SU-DHL-6 (cell line): ENCODE measurements at regions not wholly inside any gene's neighbourhood (a gene's known extent, or its start where the extent isn't known, plus 50 kb on each side); places are given as distances from the start of the nearest gene placed in this dataset.

Experiments used
- H2AFZ ChIP-seq: fragments of 200-600 bp; sonication (generic); 2 replicates; pipeline ENCODE4 v1.6.1; 2014; ENCODE audit warnings: low read depth, mild to moderate bottlenecking, moderate library complexity, mixed read lengths, antibody characterized with exemption, low read length; ENCODE audit not compliant: severe bottlenecking
- H3F3A ChIP-seq: fragments of 200-600 bp; shearing (Covaris generic); 2 replicates; pipeline ENCODE4 v1.6.0; 2016; ENCODE audit warnings: antibody characterized with exemption, mild to moderate bottlenecking; ENCODE audit not compliant: insufficient read depth
- H3K27ac ChIP-seq: fragments of 200-600 bp; sonication (generic); 2 replicates; pipeline ENCODE4 v1.5.1; 2016; ENCODE audit warnings: low read depth, mild to moderate bottlenecking, low read length, moderate library complexity, mixed read lengths
- H3K27me3 ChIP-seq: fragments of 200-600 bp; sonication (generic), shearing (Covaris generic); 2 replicates; pipeline ENCODE4 v1.6.0; 2014; ENCODE audit warnings: mild to moderate bottlenecking, low read length
- H3K36me3 ChIP-seq: fragments of 200-600 bp; sonication (generic); 2 replicates; pipeline ENCODE4 v1.6.1; 2014; ENCODE audit warnings: mild to moderate bottlenecking, low read length, mixed read lengths
- H3K4me2 ChIP-seq: fragments of 300-600, 200-600 bp; shearing (Covaris generic), sonication (generic); 2 replicates; pipeline ENCODE4 v1.6.0; 2014; ENCODE audit warnings: low read length, low read depth, mild to moderate bottlenecking; ENCODE audit not compliant: poor library complexity, severe bottlenecking
- H3K4me3 ChIP-seq: fragments of 200-600 bp; sonication (generic); 2 replicates; pipeline ENCODE4 v1.5.1; 2014; ENCODE audit warnings: antibody characterized with exemption, low read length, mild to moderate bottlenecking, mixed read lengths; ENCODE audit not compliant: insufficient read depth, poor library complexity, severe bottlenecking
- H3K79me2 ChIP-seq: fragments of 200-600 bp; sonication (generic); 2 replicates; pipeline ENCODE4 v1.6.1; 2014; ENCODE audit warnings: mild to moderate bottlenecking, low read length, moderate library complexity; ENCODE audit not compliant: insufficient read depth
- H3K9ac ChIP-seq: fragments of 200-600 bp; sonication (generic); 2 replicates; pipeline ENCODE4 v1.7.0; 2014; ENCODE audit warnings: mild to moderate bottlenecking, low read length
- H3K9me2 ChIP-seq: fragments of 200-600 bp; sonication (generic); replicated peaks from 2 replicates; pipeline ENCODE4 v1.6.1; 2014; ENCODE audit warnings: low read length; ENCODE audit not compliant: insufficient read depth
- H3K9me3 ChIP-seq: fragments of 200-600 bp; sonication (generic); 2 replicates; pipeline ENCODE4 v1.6.1; 2014; ENCODE audit warnings: low read length, mixed read lengths; ENCODE audit not compliant: insufficient read depth
- H4K20me1 ChIP-seq: fragments of 200-600 bp; sonication (generic); 2 replicates; pipeline ENCODE4 v1.6.1; 2014; ENCODE audit warnings: low read depth, mild to moderate bottlenecking, antibody characterized with exemption, low read length, moderate library complexity, mixed read lengths
- EZH2phosphoT487 ChIP-seq: fragments of 200-600 bp; sonication (generic), shearing (Covaris generic); conservative IDR thresholded peaks from 2 replicates; pipeline ENCODE4 v1.6.1; 2018; ENCODE audit warnings: mild to moderate bottlenecking, antibody characterized with exemption, low read length, moderate library complexity, mixed read lengths
- TF ChIP-seq, protein P1 (sequence below): fragments of 200-600 bp; sonication (generic); IDR thresholded peaks from one replicate; pipeline ENCODE4 v1.5.1; 2017; ENCODE audit warnings: antibody characterized with exemption, mild to moderate bottlenecking, low read length, moderate library complexity; ENCODE audit not compliant: insufficient read depth, poor library complexity, severe bottlenecking

GRCh38 chr7:47142867-47143175, 439.1 kb downstream of the TNS3 start:
- Histone ChIP-seq H4K20me1 (no peaks in the 10 kb centered on the region), H3F3A (peaks cover 11% of the 10 kb centered on the region), H3K9me2 (no peaks in the 10 kb centered on the region), H3K9me3 (0 out of 2 replicates have a peak, but pooled peaks cover 4% of the 10 kb centered on the region), H3K4me2 (no peak overlapping the region), H3K9ac (no peak overlapping the region), H3K27ac (no peak overlapping the region), H3K36me3 (peaks cover 9% of the 10 kb centered on the region; the same call in 1 of the 2 replicates), H3K79me2 (no peaks in the 10 kb centered on the region), H2AFZ (peak overlapping the region; percentile 8), H3K27me3 (no peaks in the 10 kb centered on the region), H3K4me3 (no peak overlapping the region)
- TF ChIP-seq, protein P1, sequence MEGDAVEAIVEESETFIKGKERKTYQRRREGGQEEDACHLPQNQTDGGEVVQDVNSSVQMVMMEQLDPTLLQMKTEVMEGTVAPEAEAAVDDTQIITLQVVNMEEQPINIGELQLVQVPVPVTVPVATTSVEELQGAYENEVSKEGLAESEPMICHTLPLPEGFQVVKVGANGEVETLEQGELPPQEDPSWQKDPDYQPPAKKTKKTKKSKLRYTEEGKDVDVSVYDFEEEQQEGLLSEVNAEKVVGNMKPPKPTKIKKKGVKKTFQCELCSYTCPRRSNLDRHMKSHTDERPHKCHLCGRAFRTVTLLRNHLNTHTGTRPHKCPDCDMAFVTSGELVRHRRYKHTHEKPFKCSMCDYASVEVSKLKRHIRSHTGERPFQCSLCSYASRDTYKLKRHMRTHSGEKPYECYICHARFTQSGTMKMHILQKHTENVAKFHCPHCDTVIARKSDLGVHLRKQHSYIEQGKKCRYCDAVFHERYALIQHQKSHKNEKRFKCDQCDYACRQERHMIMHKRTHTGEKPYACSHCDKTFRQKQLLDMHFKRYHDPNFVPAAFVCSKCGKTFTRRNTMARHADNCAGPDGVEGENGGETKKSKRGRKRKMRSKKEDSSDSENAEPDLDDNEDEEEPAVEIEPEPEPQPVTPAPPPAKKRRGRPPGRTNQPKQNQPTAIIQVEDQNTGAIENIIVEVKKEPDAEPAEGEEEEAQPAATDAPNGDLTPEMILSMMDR = no peak

- Histone ChIP-seq H3K9ac (no peak overlapping the region), H2AFZ (peak overlapping the region; percentile 8), H4K20me1 (no peaks in the 10 kb centered on the region), H3K79me2 (no peaks in the 10 kb centered on the region), H3F3A (peaks cover 6% of the 10 kb centered on the region), H3K9me3 (0 out of 2 replicates have a peak, but pooled peaks cover 4% of the 10 kb centered on the region), H3K36me3 (peaks cover 9% of the 10 kb centered on the region; the same call in 1 of the 2 replicates), H3K9me2 (no peaks in the 10 kb centered on the region), H3K4me3 (no peak overlapping the region), H3K27ac (no peak overlapping the region), H3K4me2 (no peak overlapping the region), H3K27me3 (no peaks in the 10 kb centered on the region)
- TF ChIP-seq EZH2phosphoT487 = no peak
- TF ChIP-seq, protein P1 = no peak
These were observed 439.6 kb downstream of the TNS3 start for GRCh38 chr7:47142169-47142866.

- H3K4me2 ChIP-seq = no peak overlapping the region
- H3K27me3 ChIP-seq = no peaks in the 10 kb centered on the region
- no peaks in the 10 kb centered on the region for H4K20me1 ChIP-seq
- no peak overlapping the region for H3K27ac ChIP-seq
- no peaks in the 10 kb centered on the region for H3F3A ChIP-seq
- H3K9ac ChIP-seq = no peak overlapping the region
- no peaks in the 10 kb centered on the region for H3K9me3 ChIP-seq
- H3K79me2 ChIP-seq = no peaks in the 10 kb centered on the region
- H3K36me3 ChIP-seq = peaks cover 8% of the 10 kb centered on the region; the same call in 1 of the 2 replicates
- H2AFZ ChIP-seq = no peak overlapping the region
- no peak overlapping the region for H3K4me3 ChIP-seq
- TF ChIP-seq EZH2phosphoT487 = no peak
- TF ChIP-seq, protein P1 = no peak
- H3K9me2 ChIP-seq = no peaks in the 10 kb centered on the region
These were observed 449.4 kb downstream of the TNS3 start for GRCh38 chr7:47132471-47132870.
